GM18951 (cell line): ENCODE measurements at regions not wholly inside any gene's neighbourhood (a gene's known extent, or its start where the extent isn't known, plus 50 kb on each side); places are given as distances from the start of the nearest gene placed in this dataset.

Experiments used
- POLR2A ChIP-seq: IDR thresholded peaks from 4 replicates; pipeline ENCODE4 v1.6.1; 2011; ENCODE audit warnings: mild to moderate bottlenecking; ENCODE audit not compliant: insufficient read length, insufficient read depth; ENCODE audit errors: extremely low read depth
- in situ Hi-C: fragments of 300-500 bp; cut with MboI; formaldehyde crosslinking; loops from one replicate; pipeline ENCODE4 v1.12.0; 2022; ENCODE audit warnings: low sequenced_read_pairs, mixed read lengths, inconsistent platforms; ENCODE audit not compliant: unreplicated experiment

GRCh38 chr5:56313004-56313531 is 79.9 kb upstream of the ANKRD55 start:
- in situ Hi-C loops = no loop called here
- no peak for TF ChIP-seq POLR2A

DNA sequence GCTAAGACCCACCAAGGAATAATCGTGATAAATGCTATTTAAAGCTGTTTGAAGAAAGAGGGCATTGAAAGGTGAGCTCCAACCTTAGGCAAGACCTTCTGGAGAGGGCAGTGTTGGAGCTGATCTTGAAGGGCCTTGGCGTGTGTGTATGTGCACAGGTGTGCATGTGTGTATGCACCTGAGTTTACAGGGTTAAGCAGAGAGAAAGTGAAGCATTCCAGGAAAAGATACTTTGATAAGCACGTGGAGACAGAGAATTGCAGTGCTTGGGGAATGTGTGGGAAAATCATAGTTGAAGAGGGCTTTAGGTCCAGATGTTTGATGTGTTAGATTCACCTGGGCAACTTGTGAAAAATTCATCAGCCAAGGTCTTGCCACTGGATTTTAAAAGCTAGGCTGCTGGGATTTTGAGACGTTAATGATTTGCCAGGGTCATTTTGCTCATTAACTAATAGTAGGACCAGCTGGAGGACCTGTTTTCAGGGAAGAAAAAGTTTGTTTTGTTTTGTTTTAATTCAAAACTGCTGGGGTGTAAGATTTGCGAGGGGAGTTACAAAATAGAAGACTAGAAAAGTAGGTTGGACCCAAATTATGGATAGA is 78.3 kb upstream of the ANKRD55 start:
- in situ Hi-C loops = no loop called here
- TF ChIP-seq POLR2A = no peak

DNA sequence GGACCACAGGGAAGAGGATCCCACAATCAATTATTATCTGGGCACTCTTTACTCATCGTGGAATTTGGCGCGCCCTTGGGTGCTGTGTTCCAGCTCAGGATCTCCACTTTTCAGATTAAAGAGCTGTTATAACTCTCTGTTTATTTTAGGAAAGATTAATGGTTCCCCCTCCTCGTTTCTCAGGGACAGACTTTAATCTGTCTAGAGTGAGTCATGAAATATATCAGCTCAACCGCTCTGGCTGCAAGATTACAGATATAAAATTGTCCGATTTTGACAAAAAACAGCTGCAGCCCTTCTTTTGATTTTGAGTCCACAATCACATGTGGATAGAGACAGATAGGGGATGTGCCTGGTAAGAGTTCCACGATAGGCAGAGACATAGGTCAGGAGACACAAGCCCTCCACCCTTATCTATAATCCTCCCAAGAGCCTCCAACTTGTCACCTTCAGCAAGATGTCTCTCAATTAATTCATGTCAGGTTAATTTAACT is 77.6 kb upstream of the ANKRD55 start:
- in situ Hi-C loops = no loop called here
- no peak for TF ChIP-seq POLR2A

GRCh38 chr5:56309262-56309826 is 76.2 kb upstream of the ANKRD55 start:
- in situ Hi-C loops = no loop called here
- TF ChIP-seq POLR2A = no peak

- in situ Hi-C loops = no loop called here
- no peak for TF ChIP-seq POLR2A
Measured at GRCh38 chr5:56307714-56308333, 74.7 kb upstream of the ANKRD55 start.

DNA sequence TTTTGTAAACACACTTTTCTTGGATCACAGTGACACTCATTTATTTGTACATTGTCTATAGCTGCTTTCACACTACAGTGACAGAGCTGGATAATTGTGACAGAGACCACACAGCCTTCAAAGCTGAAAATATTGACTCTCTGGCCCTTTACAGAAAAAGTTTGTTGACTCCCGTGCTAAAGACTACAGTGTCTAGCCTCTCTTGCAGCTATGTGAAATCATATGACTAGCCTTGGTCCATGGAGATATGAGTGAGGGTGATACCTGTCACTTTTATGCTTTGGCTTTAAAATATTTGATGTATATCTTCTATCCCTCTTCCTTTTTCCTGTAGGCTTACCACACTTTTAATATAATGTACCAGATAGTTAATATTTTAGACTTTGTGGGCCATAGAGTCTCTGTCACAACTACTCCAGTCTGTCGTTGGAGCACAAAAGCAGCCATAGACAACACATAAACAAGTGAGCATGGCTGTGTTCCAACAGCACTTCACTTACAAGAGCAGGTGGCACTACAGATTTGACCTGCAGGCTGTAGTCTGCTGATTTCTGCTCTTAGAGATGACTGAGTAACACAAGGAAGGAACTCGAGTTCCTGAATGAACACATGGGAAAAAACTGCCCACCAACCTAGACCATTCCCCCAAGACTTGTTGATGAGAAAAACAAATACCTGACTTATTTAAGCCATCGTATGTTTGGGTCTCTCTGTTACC is 73.5 kb upstream of the ANKRD55 start:
- in situ Hi-C loops = no loop called here
- no peak for TF ChIP-seq POLR2A

GRCh38 chr5:56305001-56305950 is 72.1 kb upstream of the ANKRD55 start:
- TF ChIP-seq POLR2A = no peak
- in situ Hi-C loops = no loop called here

DNA sequence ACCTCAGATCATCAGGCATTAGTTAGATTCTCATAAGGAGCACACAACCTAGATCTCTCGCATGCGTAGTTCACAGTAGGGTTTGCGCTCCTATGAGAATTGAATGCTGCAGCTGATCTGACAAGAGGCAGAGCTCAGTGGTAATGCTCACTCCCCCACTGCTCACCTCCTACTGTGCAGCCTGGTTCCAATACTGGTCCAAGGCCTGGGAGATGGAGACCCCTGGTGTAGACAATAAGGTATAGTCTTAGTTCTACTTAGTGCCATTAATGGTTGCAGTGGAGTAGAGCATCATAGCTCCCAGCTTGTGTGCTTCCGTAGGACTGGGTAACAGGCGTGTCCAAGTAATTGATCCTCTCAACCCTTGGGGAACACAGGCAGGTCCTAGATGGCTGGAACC is 70.4 kb upstream of the ANKRD55 start:
- in situ Hi-C loops = no loop called here

DNA sequence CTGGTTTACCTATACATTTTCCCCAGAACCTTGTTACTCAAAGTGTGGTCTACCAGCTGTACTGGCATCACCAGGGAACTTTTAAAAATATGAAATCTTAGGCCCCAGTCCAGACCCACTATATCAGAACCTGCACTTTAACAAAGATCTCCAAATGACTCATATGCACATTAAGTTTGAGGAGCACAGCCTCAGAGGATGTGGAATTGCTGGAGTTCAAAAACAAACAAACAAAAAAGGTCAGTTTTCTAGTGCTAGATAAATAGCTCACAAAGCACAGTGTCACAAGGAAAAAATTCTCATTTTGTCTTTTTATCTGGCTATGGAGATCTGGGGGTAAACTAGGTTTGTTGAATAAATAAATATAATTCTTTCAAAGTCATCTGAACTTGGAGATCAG is 68.9 kb upstream of the ANKRD55 start:
- in situ Hi-C loops = no loop called here
- TF ChIP-seq POLR2A = no peak

More for the DNA sequence above, 70.4 kb upstream of the ANKRD55 start:
- no peak for TF ChIP-seq POLR2A

- in situ Hi-C loops = no loop called here
- no peak for TF ChIP-seq POLR2A
Measured at GRCh38 chr5:56301069-56301468, 67.9 kb upstream of the ANKRD55 start.

DNA sequence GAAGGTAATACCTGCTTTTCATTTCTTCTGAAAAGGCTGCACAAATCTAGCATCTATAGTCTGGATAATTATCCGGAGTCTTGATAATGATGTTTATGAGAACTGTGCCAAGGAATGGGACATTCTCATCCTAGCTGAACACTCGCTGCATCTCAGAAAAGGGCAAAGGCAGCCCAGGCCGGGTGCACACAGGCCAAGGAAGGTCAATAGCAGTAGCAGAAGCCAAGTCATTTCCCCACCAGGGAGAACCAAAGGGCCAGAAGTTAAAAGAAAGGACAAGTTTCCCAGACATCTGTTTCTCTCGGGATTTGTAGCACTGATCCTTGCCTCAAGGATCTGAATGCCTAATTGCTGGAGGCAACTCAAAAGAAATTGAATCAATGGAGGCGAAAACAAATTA is 66.1 kb upstream of the ANKRD55 start:
- no peak for TF ChIP-seq POLR2A
- in situ Hi-C loops = no loop called here

DNA sequence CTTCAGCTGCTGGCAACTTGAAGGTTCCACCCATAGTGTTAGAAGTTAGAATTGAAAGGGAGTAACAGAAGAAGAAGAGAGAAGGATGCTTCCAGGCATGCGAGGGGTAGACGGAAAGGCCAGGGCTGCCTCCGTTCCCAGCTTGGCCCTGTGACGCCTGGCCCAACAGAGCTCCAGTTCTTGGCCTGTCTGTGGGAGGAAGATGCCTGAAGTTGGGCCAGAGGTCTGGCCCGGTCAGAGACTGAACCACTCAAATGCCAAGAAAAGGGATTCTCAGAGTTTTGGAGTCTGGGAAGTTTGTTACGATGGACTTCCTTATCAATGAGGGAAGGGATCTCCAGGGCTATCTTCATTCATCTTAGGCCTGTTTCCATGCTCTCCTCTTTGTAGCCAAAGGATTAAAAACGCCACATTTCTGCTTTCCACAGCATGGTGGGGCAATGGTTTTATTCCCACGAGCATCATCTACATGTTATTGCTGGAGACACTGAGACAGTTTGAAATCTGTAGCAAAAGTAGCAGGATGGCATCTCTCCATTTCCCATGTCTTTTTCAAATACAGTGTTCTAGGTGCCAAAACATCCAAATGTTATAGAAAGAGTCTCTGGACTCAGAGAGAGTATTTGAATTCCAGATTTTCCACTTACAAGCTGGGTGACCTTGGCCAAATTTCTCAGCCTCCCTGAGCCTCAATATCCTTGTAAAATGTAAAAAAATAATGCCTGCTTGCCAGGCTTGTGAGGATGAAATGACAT is 65.4 kb upstream of the ANKRD55 start:
- in situ Hi-C loops = no loop called here

More for the DNA sequence above, 65.4 kb upstream of the ANKRD55 start:
- no peak for TF ChIP-seq POLR2A
